NCI-H2227 (cell line): ENCODE measurements at regions not wholly inside any gene's neighbourhood (a gene's known extent, or its start where the extent isn't known, plus 50 kb on each side); places are given as distances from the start of the nearest gene placed in this dataset.
A peak's percentile ranks its signal among the peaks of the same experiment; 100 is the strongest.
"Not testable (repeated sequence)": the region's sequence is repeated elsewhere in the genome, so short reads cannot be mapped to it uniquely, and the experiment has no call there.

Source experiments
- DNase-seq: peaks from one replicate; lab custom pipeline; 2025; ENCODE audit not compliant: unreplicated experiment; lab: John Stamatoyannopoulos, UW

DNA sequence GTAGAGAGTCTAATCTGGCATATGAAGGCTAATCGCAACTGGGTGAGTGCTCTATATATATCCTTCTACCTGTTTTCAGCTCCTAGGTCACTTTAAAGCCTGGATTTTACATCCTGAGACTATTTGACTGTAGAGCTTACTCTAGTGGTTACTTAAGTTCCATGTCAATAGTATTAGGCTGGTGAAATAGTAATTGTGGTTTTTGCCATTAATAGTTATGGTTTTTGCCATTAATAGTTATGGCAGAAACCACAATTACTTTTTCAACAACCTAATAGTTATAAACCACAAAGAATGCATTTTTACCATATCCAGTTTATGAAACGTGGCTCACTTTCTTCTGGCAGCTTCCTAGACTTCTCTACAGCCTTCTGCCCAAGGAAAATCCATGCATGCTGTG lies 263.1 kb upstream of the KIAA1217 start:
- no peak for DNase-seq

DNA sequence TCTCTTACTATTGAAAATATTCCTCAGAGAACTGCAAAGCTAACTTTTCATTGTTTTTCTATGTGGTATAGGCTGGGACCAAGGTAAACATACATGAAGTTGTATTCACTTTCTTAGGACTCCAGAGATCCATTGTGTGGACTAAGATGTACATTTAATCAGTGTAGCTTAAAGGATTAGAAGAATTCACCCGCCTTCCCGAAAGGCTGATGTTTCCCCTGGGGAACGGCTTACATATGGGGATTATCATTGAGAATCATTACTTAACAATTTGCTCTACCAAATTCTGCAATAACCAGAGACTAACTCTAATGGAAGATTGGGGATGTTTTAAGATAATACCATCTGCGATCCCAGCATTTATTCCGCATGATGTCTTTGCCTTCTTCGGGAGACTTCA lies 257.1 kb upstream of the KIAA1217 start:
- DNase-seq, result no peak

DNA sequence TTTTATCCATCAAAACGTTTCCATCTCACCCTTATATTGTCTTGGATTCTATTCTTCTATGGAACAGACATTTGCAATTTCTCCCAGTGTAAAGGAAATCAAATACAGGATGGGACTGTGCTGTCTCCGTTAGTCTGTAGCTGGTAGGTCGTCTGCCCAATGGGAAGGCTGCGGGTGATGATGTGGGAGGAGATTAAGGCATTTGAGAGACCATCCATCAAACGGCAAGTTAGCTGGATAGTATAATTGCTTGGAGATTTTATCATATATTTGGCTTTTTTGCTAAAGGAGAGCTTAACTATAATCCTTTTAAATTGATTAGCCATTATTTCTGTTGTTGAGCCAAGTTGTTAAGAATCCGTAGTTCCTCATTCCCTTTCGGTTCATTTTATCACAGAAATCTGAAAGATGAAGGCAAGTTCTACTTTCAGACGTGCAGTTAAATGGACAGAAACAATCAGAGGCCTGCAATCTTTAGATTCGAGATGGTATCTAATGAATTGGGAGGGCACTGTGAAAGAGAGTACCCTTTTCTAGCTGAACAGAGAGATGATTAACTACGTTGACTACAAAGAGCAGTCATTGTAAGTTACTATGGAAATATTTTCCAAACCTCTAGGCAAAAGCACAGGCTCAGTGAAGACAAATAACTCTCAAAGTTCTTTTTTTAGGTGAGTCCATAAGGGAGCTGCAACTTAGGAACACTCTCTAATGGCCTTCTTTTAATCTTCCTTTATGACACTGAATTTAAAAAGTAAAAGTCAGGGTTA lies 253.3 kb upstream of the KIAA1217 start:
- no peak for DNase-seq

DNA sequence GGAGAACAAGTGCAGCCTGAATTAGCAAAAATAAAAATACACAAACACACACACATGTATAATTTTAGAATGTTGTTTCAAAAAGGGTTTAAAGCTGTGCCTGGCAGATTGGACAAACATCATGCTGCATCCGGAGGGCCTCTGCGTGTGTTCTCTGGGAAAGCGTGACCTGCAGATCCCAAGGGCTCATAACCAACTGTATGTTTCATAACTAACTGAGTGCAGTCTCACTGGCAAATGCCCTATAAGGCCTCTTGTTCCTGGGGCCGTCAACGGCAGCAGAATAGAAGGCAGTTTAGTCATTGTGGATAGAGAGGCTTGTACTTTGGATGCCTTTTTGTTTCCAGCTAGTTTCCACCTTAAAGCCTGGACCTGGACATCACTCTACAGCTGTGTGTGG lies 243.8 kb upstream of the KIAA1217 start:
- no peak for DNase-seq

DNA sequence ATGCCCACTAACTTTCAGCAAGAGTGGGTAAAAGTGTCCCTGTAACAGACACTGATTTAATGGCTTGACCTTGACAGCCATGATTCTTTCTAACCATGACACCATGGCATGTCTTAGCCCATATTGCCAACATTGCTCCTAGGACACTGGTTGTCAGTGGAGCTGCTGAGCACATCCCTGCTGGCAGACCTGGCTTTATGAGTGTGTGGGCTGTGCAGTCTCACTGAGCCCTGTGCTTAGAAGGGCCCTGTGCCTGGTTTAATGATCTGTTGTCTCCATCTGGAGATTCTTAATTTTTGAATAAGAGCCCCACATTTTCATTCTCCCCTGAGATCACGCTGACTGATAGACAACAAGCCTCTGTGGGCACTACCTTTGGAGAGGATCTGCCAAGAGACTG lies 243.1 kb upstream of the KIAA1217 start:
- DNase-seq, result no peak

DNA sequence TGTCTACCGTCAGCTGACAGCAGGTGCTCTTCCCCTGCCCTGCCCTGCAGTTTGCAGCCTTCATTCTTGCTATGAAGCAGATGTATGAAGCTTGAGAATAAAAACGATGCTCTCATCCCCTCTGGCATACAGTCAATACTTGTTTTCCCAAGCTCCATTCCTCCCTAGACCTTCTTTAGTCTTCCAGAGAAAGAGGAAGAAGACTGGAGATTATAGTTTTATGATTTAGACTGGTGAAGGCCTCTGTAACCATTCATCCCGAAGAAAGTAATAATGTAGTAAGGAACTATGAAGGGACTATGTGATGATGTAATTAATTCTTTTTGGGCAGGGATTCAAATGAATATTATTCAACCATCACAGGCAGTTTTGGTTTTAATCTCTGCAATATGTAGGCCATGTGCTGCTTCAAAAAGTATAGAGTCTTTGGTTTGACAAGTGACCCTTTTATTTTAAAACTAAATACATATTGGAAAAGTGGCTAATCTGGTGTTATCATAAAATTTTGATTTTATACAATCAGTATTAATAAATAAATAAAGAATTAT lies 242.4 kb upstream of the KIAA1217 start:
- no peak for DNase-seq

DNA sequence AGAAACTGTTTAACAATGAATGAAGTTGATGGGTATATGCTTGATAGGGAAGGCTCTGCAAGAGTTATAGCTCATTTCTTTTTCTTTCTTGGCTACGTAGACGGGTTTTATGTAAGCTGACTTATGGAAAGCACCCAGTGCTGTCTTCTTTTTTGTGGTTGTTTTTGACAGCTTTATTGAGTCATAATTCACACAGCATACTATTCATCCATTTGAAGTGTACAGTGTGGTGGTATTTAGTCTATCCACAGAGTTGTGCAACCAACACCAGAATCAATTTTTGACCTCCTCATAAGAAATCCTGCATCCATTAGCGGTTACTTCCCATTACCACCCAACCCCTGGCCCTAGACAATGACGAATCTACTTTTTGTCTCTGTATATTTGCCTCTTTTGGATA lies 240.6 kb upstream of the KIAA1217 start:
- no peak for DNase-seq

DNA sequence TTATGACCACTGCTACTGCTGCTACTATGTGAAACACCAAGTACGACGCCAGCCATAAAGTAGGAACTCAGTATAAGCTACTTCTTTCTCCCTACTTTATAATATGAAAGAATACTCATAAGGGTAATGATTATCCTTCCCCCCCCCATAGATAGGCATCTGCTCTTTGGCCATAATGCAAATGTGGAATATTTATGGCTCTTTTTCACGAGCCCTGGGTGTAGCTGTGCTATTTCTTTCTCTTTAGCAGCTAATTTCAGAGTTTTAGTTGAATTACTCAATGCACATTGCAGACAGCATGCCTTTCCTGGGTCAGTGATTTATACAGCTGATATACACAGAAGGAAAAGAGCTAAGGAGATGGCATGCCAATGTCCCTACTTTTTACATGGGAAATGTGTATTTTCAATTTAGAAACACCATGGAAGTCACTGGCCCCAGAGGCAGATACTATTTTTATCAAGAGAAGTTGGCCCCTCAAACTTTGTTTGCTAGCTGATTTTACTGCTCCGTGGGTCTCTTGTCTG lies 234.1 kb upstream of the KIAA1217 start:
- no peak for DNase-seq

DNA sequence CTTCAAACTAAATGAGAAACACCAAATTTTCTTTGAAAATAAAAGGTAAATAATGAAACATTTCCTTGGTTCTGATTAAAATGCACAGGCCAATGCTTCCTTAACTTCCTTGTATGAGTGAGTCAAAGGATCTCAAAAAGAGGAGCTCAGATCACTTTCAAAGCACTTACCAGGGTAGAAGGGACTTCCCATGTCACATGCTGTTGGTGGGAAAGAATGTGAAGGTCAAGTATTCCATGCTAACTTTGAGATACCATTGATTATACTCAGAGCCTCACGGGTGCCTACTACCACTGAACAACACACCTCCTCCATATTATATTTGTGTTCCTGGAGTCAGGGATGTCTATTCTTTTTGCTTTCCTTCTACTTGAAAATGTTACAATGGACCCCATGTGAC lies 233.5 kb upstream of the KIAA1217 start:
- DNase-seq, result no peak

DNA sequence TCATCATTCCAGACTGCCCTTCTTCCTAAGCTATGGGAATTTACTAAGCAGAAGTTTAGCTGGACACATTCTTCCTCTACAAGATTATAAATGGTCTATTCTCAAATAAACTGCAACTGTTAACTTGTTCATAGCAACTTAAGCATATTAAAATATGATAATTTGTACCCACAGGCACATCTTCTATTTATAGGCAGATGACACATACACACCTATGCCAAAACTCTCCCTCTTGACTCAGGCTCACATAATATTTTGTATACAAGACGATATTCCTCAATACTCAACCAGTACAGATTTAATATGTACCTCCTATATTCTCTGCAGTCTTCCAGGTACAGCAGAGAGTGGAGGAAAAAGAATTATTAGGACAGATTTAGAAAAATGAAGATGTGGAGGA lies 232.7 kb upstream of the KIAA1217 start:
- DNase-seq, result no peak

DNA sequence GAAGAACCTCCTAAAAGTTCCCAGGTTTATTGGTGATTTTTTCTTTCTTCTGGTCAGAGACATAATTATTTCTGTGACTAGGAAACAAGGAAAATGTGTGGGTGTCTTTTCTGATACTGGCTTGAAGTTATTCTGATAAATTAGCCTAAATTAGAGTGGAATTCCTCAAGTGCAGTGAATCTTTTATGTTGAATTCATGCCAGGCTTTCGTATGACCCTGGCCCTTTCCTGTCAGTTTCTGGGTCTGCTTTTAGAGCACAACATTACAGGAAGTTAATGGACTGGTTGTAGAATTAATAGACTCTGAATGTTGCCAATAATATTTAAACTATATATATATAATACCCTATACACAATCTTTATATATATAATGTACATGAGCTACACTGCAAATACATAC lies 230.6 kb upstream of the KIAA1217 start:
- DNase-seq, result no peak

DNA sequence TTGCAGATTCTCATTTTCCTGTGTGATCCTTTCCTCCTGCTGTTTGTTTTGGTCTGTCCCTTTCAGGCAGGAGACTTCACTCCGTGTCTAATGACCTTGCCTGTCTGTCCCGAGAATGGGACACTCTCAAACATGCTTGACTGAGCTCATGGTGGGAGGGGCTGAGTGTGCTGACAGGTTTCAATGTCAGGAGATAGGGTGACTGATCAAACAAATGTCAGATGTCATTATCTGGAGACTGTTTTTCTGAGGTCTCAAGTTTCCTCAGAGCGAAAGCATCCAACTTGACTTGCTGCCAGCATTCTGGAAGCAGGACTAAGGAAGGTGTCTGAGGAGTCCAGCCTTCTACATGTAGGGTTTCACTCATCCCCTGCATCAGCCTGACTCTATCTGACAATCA lies 228.8 kb upstream of the KIAA1217 start:
- DNase-seq, result no peak

DNA sequence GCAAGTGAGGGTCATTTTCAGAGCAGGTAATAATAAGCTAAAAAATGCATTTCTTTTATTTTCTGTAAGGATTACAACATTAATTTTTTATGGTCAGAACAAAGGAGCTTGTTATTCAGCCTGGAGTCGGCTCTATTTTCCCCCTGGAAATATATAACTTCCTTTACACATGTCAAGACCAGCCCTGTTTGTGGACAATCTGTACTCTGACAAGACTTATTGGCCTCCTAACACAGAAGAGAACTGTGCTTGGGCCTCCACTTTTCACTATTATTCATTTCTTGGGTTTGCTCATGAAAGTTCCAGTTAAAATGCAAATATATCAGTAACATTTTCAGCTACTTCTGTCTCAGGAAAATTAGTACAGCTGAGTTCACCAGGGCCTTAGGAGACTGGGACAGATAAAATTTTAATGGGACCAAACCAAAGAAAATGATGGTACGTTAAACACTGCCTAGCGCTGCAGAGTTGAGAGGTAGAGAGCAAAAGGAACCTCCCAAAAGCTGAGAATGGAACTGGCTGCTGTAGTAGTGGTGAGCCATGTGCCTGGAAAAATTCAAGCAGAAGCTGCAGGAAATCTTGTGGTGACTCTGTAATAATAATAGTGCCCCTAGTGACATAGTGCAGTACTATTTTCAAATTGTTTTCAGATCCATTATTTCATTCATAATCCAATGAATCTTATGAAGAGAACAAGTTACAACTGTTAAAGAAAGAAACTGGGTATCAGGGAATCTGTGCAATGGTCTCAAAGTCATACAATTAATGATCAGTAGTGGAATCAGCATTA lies 227.2 kb upstream of the KIAA1217 start:
- no peak for DNase-seq

DNA sequence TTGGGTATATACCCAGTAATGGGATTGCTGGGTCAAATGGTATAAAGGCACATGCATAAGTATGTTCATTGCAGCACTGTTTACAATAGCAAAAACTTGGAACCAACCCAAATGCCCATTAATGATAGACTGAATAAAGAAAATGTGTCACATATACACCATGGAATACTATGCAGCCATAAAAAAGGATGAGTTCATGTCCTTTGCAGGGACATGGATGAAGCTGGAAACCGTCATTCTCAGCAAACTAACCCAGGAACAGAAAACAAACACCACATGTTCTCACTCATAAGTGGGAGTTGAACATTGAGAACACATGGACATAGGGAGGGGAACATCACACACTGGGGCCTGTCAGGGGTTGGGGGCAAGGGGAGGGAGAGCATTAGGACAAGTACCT lies 224.5 kb upstream of the KIAA1217 start:
- DNase-seq, result not testable (repeated sequence)

DNA sequence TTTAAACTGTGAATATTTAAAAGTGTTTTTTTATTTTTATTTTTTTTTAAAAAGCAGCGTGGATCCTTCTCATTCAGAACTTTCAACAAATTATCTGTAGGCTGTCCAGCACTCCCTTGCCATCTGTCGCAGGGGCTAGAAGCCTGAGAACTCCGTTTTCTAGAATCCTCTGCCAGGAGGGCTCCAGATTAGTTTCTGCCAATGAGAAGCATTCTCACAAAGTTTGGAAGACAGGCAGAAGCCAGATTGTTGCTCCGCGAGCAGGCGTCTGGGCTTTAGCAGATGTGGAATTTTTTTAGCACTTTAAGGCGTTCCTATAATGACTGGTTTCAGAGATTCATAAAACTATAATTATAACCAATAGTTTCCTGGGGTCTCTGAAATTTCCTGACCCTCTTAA lies 220.9 kb upstream of the KIAA1217 start:
- no peak for DNase-seq

DNA sequence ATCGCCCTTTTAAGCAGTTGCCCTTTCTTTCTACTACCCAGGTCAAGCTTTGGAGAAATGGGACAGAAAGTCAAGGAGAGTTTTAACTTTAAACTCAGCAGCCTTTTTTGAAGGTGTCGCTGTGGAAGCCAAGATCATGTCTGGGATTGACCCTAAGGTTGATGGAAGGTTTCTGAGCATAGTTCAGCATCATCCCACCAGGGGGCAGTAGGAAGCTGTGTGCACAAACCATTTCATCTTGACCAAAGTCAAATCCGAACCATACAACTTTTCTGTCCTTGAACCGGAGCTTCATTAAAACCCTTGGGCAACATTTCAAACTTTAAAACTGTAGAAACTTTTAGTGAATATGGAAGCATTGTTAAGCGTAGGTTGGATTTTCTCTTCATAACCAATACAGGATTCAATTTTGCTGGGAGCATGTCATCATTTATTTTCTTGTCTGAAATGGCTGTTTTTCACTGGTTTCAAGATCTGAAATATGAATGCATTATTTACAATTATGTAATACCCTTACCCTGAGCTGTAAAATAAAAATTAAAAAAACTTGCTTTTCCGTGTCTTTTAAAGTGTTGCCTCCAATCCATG lies 214.4 kb upstream of the KIAA1217 start:
- DNase-seq, result peak; percentile 18

DNA sequence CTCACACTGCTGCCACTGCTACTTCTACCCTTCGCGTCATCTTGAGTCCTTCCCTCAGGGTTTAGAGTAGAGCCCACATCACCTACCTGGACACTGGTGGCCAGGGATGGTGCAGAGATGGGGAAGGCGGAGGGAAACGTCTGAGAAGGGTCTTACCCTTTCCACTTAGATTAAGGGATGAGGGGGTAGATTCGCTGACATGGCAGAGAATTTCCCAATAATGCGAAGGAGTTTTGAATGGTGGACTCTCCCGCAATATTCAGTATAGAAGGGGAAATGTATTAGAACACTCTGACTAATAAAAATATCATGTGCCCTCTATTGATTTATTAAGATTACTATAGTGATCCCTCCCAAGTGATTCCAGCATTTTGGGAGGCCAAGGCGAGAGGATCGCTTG lies 209.5 kb upstream of the KIAA1217 start:
- DNase-seq, result no peak

DNA sequence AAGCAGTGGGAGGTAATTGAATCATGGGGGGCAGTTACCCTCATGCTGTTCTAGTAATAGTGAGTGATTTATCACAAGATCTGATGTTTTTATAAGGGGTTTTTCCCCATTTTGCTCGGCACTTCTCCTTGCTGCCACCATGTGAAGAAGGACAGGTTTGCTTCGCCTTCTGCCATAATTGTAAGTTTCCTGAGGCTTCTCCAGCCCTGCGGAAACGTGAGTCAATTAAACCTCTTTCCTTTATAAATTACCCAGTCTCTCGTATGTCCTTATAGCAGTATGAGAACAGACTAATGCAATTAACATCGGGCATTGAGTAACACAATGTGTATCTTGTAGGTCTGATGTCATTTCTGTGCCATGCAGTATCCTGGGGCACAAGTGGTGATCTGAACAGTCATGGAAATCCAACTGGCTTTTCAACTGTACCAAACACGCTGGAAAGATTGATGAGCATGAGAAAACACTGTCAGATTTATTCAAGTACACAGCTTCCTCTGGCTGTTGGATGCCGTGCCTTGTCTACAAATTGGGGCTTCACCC lies 208.6 kb upstream of the KIAA1217 start:
- no peak for DNase-seq

DNA sequence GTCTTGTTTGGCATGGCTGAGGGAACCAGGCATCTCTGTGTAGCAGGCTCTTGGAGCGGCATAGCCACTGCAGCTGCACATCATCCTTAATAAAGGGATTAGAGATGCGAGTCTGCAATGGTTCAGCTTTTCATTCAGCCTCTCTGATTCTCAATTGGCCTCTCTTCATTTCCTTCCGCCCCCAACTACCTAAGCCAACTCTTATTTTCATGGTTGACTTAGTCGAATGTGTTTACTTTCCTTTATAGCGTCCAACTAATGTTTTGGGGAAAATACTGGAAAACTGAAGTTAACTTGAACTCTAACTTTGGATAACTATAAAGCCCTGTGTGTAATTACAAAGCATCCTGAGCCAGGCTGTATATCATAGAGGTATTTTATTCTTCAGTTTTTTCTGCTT lies 202.2 kb upstream of the KIAA1217 start:
- no peak for DNase-seq

DNA sequence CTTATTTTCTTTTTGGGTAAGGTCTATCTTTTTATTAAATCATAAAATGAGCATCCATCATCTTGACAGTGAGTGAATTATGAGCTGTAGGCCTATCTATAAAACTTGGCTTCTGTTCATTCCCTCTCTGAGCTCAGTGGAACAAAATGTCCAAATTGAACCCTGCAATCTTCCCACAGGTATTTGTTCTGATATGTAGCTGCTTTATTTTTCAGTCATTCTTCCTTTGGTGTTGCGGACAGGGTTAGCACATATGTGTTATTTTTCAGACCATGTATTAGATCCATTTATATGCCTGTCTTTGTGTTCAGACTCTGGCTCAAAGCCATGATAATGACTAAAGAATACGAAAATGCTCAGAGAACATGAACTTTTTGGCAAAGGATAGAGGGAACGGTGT lies 201.6 kb upstream of the KIAA1217 start:
- no peak for DNase-seq
